GM23338 (cell line): ENCODE measurements at regions not wholly inside any gene's neighbourhood (a gene's known extent, or its start where the extent isn't known, plus 50 kb on each side); places are given as distances from the start of the nearest gene placed in this dataset.

Experiments used
- ATAC-seq: fragments of 200-7000 bp; cut with Tn5 transposase; 3 replicates; pipeline ENCODE4 v1.9.1; 2020
- DNase-seq: peaks from one replicate; pipeline ENCODE4 v3.0.0-alpha.2; 2015; ENCODE audit warnings: low spot score
- H2AFZ ChIP-seq: fragments of 200-600 bp; sonication (generic); 2 replicates; pipeline ENCODE4 v1.8.0; 2016; ENCODE audit warnings: antibody characterized with exemption, mild to moderate bottlenecking, moderate library complexity
- H3F3A ChIP-seq: fragments of 200-600 bp; sonication (generic); replicated peaks from 2 replicates; pipeline ENCODE4 v1.8.0; 2017; ENCODE audit warnings: antibody characterized with exemption, mixed run types, low read depth
- H3K27ac ChIP-seq: fragments of 200-600 bp; sonication (generic); 2 replicates; pipeline ENCODE4 v1.6.1; 2016; ENCODE audit warnings: low read depth
- H3K27me3 ChIP-seq: fragments of 200-600 bp; sonication (generic); 2 replicates; pipeline ENCODE4 v1.8.0; 2016; ENCODE audit warnings: mild to moderate bottlenecking, mixed run types, moderate library complexity; ENCODE audit not compliant: insufficient read depth
- H3K36me3 ChIP-seq: fragments of 200-600 bp; sonication (generic); 2 replicates; pipeline ENCODE4 v1.8.0; 2016; ENCODE audit warnings: mild to moderate bottlenecking; ENCODE audit not compliant: insufficient read depth
- H3K4me1 ChIP-seq: fragments of 200-600 bp; sonication (generic); 2 replicates; pipeline ENCODE4 v1.8.0; 2016; ENCODE audit warnings: mild to moderate bottlenecking, moderate library complexity; ENCODE audit not compliant: insufficient read depth
- H3K4me2 ChIP-seq: fragments of 200-600 bp; sonication (generic); 2 replicates; pipeline ENCODE4 v1.7.1; 2017; ENCODE audit warnings: mixed run types
- H3K4me3 ChIP-seq: fragments of 200-600 bp; sonication (generic); 2 replicates; pipeline ENCODE4 v1.6.1; 2016; ENCODE audit warnings: mixed run types
- H3K79me2 ChIP-seq: fragments of 200-600 bp; sonication (generic); replicated peaks from 2 replicates; pipeline ENCODE4 v1.8.0; 2017; ENCODE audit warnings: mild to moderate bottlenecking; ENCODE audit not compliant: insufficient read depth
- H3K9me2 ChIP-seq: fragments of 200-600 bp; sonication (generic); 2 replicates; pipeline ENCODE4 v1.8.0; 2017; ENCODE audit not compliant: insufficient read depth
- H4K20me1 ChIP-seq: fragments of 200-600 bp; sonication (generic); replicated peaks from 2 replicates; pipeline ENCODE4 v1.8.0; 2017; ENCODE audit warnings: mild to moderate bottlenecking; ENCODE audit not compliant: insufficient read depth
- H3K27ac Mint-ChIP-seq: 2 replicates; pipeline ENCODE4 v1.8.0; 2020; ENCODE audit warnings: inconsistent platforms, mild to moderate bottlenecking, moderate library complexity, mixed read lengths
- H3K27me3 Mint-ChIP-seq: 3 replicates; pipeline ENCODE4 v1.8.0; 2022; ENCODE audit warnings: low read depth, mild to moderate bottlenecking, moderate library complexity, mixed read lengths, inconsistent platforms; ENCODE audit not compliant: insufficient read depth, poor library complexity
- H3K36me3 Mint-ChIP-seq: 3 replicates; pipeline ENCODE4 v1.8.0; 2021; ENCODE audit warnings: low read depth, mild to moderate bottlenecking, inconsistent platforms, moderate library complexity, mixed read lengths
- H3K4me1 Mint-ChIP-seq: 3 replicates; pipeline ENCODE4 v1.8.0; 2020; ENCODE audit warnings: mild to moderate bottlenecking, inconsistent platforms, mixed read lengths
- H3K4me3 Mint-ChIP-seq: 3 replicates; pipeline ENCODE4 v1.8.0; 2021; ENCODE audit warnings: moderate library complexity, mild to moderate bottlenecking, inconsistent platforms, mixed read lengths
- H3K9me3 Mint-ChIP-seq: 3 replicates; pipeline ENCODE4 v1.8.0; 2020; ENCODE audit warnings: moderate library complexity, mild to moderate bottlenecking, inconsistent platforms, mixed read lengths
- CREB1 ChIP-seq: fragments of 250-450 bp; sonication (Bioruptor Pico); IDR thresholded peaks from 2 replicates; pipeline ENCODE4 v1.5.0; 2020; ENCODE audit warnings: low read depth, mild to moderate bottlenecking, moderate library complexity
- CTCF ChIP-seq, 2 experiments: fragments of 200-600 bp in 1 of 2; sonication (generic) in 1 of 2; conservative IDR thresholded peaks; 2 replicates each; pipeline versions ENCODE4 v1.5.1 to v1.6.1; 2016 to 2017; ENCODE audit warnings: antibody characterized with exemption in 2 of 2, low read depth in 2 of 2, mild to moderate bottlenecking in 2 of 2, moderate library complexity in 1 of 2
- ETS1 ChIP-seq: IDR thresholded peaks from 2 replicates; pipeline ENCODE4 v1.6.1; 2016; ENCODE audit warnings: antibody characterized with exemption
- NANOG ChIP-seq: IDR thresholded peaks from 2 replicates; pipeline ENCODE4 v1.6.1; 2016; ENCODE audit warnings: antibody characterized with exemption, borderline replicate concordance
- REST ChIP-seq: IDR thresholded peaks from one replicate; pipeline ENCODE4 v1.6.1; 2018; ENCODE audit warnings: antibody characterized with exemption; ENCODE audit not compliant: unreplicated experiment
- ZNF114 ChIP-seq: fragments of 250-450 bp; sonication (Bioruptor Pico); IDR thresholded peaks from 2 replicates; pipeline ENCODE4 v1.5.0; 2020; ENCODE audit warnings: mild to moderate bottlenecking, moderate library complexity
- ZNF331 ChIP-seq: fragments of 250-450 bp; sonication (Bioruptor Pico); IDR thresholded peaks from 2 replicates; pipeline ENCODE4 v1.5.0; 2020; ENCODE audit warnings: low read depth, mild to moderate bottlenecking, moderate library complexity
- TF ChIP-seq, protein P1 (sequence below): fragments of 250-450 bp; sonication (Bioruptor Pico); IDR thresholded peaks from 2 replicates; pipeline ENCODE4 v1.5.0; 2020; ENCODE audit warnings: mild to moderate bottlenecking, moderate library complexity

GRCh38 chr12:63212316-63212715, 61.3 kb upstream of the AVPR1A start (continued):
- no peak for TF ChIP-seq CTCF (conservative IDR thresholded peaks at IDR 0.05; ENCODE audit: low read depth in 2 of 2)
- TF ChIP-seq CREB1 (CRISPR knock-in tag), result no peak
- TF ChIP-seq NANOG, result no peak
- TF ChIP-seq ZNF114, result no peak

GRCh38 chr12:63208956-63209355, 58.0 kb upstream of the AVPR1A start:
- H3K4me1 Mint-ChIP-seq, result no peaks in the 10 kb centered on the region
- H3K27ac Mint-ChIP-seq, result no peak overlapping the region
- H2AFZ ChIP-seq, result no peak overlapping the region
- H3K27me3 Mint-ChIP-seq, result no peaks in the 10 kb centered on the region
- ATAC-seq (no peak), DNase-seq (no peak)
- no peak overlapping the region for H3K4me2 ChIP-seq
- no peaks in the 10 kb centered on the region for H3K9me2 ChIP-seq
- H3K36me3 ChIP-seq, result no peaks in the 10 kb centered on the region
- no peaks in the 10 kb centered on the region for H3K9me3 Mint-ChIP-seq
- no peaks in the 10 kb centered on the region for H3F3A ChIP-seq
- H3K36me3 Mint-ChIP-seq, result no peaks in the 10 kb centered on the region
- H4K20me1 ChIP-seq, result no peaks in the 10 kb centered on the region
- H3K79me2 ChIP-seq, result no peaks in the 10 kb centered on the region
- no peak overlapping the region for H3K4me3 Mint-ChIP-seq
- no peak overlapping the region for H3K4me3 ChIP-seq
- no peaks in the 10 kb centered on the region for H3K4me1 ChIP-seq
- no peak overlapping the region for H3K27ac ChIP-seq
- no peaks in the 10 kb centered on the region for H3K27me3 ChIP-seq
- TF ChIP-seq NANOG, result no peak
- TF ChIP-seq, protein P1, sequence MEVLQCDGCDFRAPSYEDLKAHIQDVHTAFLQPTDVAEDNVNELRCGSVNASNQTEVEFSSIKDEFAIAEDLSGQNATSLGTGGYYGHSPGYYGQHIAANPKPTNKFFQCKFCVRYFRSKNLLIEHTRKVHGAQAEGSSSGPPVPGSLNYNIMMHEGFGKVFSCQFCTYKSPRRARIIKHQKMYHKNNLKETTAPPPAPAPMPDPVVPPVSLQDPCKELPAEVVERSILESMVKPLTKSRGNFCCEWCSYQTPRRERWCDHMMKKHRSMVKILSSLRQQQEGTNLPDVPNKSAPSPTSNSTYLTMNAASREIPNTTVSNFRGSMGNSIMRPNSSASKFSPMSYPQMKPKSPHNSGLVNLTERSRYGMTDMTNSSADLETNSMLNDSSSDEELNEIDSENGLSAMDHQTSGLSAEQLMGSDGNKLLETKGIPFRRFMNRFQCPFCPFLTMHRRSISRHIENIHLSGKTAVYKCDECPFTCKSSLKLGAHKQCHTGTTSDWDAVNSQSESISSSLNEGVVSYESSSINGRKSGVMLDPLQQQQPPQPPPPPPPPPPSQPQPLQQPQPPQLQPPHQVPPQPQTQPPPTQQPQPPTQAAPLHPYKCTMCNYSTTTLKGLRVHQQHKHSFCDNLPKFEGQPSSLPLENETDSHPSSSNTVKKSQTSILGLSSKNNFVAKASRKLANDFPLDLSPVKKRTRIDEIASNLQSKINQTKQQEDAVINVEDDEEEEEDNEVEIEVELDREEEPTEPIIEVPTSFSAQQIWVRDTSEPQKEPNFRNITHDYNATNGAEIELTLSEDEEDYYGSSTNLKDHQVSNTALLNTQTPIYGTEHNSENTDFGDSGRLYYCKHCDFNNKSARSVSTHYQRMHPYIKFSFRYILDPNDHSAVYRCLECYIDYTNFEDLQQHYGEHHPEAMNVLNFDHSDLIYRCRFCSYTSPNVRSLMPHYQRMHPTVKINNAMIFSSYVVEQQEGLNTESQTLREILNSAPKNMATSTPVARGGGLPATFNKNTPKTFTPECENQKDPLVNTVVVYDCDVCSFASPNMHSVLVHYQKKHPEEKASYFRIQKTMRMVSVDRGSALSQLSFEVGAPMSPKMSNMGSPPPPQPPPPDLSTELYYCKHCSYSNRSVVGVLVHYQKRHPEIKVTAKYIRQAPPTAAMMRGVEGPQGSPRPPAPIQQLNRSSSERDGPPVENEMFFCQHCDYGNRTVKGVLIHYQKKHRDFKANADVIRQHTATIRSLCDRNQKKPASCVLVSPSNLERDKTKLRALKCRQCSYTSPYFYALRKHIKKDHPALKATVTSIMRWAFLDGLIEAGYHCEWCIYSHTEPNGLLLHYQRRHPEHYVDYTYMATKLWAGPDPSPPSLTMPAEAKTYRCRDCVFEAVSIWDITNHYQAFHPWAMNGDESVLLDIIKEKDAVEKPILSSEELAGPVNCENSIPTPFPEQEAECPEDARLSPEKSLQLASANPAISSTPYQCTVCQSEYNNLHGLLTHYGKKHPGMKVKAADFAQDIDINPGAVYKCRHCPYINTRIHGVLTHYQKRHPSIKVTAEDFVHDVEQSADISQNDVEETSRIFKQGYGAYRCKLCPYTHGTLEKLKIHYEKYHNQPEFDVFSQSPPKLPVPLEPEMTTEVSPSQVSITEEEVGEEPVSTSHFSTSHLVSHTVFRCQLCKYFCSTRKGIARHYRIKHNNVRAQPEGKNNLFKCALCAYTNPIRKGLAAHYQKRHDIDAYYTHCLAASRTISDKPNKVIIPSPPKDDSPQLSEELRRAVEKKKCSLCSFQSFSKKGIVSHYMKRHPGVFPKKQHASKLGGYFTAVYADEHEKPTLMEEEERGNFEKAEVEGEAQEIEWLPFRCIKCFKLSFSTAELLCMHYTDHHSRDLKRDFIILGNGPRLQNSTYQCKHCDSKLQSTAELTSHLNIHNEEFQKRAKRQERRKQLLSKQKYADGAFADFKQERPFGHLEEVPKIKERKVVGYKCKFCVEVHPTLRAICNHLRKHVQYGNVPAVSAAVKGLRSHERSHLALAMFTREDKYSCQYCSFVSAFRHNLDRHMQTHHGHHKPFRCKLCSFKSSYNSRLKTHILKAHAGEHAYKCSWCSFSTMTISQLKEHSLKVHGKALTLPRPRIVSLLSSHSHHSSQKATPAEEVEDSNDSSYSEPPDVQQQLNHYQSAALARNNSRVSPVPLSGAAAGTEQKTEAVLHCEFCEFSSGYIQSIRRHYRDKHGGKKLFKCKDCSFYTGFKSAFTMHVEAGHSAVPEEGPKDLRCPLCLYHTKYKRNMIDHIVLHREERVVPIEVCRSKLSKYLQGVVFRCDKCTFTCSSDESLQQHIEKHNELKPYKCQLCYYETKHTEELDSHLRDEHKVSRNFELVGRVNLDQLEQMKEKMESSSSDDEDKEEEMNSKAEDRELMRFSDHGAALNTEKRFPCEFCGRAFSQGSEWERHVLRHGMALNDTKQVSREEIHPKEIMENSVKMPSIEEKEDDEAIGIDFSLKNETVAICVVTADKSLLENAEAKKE, result no peak
- TF ChIP-seq ETS1, result no peak
- no peak for TF ChIP-seq ZNF331
- TF ChIP-seq CREB1 (CRISPR knock-in tag), result no peak
- TF ChIP-seq REST, result no peak
